Testis (tissue), 2 donors: ENCODE measurements at regions not wholly inside any gene's neighbourhood (a gene's known extent, or its start where the extent isn't known, plus 50 kb on each side); places are given as distances from the start of the nearest gene placed in this dataset.

Experiments used
- DNase-seq: peaks from one replicate; pipeline ENCODE4 v3.0.0-alpha.2; 2019
- H3K27ac ChIP-seq, 2 donors: fragments of 200-600 bp; sonication (generic); one replicate each; pipeline ENCODE4 v1.5.1; 2019
- H3K27me3 ChIP-seq: fragments of 200-600 bp; sonication (generic); one replicate; pipeline ENCODE4 v1.5.1; 2019
- H3K36me3 ChIP-seq: fragments of 200-600 bp; sonication (generic); one replicate; pipeline ENCODE4 v1.5.1; 2017; ENCODE audit warnings: low read depth; ENCODE audit errors: missing control alignments
- H3K4me1 ChIP-seq: fragments of 200-600 bp; sonication (generic); one replicate; pipeline ENCODE4 v1.5.1; 2019
- H3K4me3 ChIP-seq, 2 donors: fragments of 200-600 bp; sonication (generic); one replicate each; pipeline ENCODE4 v1.5.1; 2017 to 2019
- H3K9me3 ChIP-seq: fragments of 200-600 bp; sonication (generic); one replicate; pipeline ENCODE4 v1.5.1; 2017
- POLR2A ChIP-seq: fragments of 450-650 bp; IDR thresholded peaks from one replicate; pipeline ENCODE4 v1.6.1; 2017; ENCODE audit warnings: antibody characterized with exemption, mild to moderate bottlenecking, moderate library complexity
- WGBS, 2 donors: methylation state at CpG; one replicate each; pipeline ENCODE4 v1.1.5; 2018; 5-methylcytosine and 5-hydroxymethylcytosine counted together
- intact Hi-C: fragments of 100-400 bp; cut with DNase I; formaldehyde crosslinking; loops from one replicate; pipeline ENCODE4 v1.15.1; 2023; ENCODE audit warnings: low total_unique reads
- TF ChIP-seq, protein P1 (sequence below), 3 experiments: fragments of 450-650 bp in 2 of 3; fragments of 200-600 bp in 1 of 3; sonication (generic) in 1 of 3; IDR thresholded peaks; one replicate each; pipeline ENCODE4 v1.5.1; 2016 to 2019; ENCODE audit warnings: antibody characterized with exemption in 3 of 3, mild to moderate bottlenecking in 2 of 3, moderate library complexity in 1 of 3

DNA sequence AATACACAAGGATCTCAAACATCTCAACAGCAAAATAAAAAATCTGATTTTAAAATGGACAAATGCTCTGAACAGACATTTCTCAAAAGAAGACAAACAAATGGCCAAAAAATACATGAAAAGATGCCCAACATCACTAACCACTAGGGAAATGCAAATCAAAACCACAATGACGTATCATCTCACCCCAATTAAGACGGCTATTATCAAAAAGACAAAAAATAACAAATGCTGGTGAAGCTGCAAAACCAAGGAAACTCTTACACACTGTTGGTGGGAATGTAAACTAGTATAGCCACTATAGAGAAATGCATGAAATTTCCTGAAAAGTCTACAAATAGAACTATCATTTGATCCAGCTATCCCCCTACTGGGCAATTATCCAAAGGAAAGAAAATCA, 145.0 kb downstream of the BTG1 start:
- TF ChIP-seq POLR2A, result no peak
- TF ChIP-seq, protein P1, sequence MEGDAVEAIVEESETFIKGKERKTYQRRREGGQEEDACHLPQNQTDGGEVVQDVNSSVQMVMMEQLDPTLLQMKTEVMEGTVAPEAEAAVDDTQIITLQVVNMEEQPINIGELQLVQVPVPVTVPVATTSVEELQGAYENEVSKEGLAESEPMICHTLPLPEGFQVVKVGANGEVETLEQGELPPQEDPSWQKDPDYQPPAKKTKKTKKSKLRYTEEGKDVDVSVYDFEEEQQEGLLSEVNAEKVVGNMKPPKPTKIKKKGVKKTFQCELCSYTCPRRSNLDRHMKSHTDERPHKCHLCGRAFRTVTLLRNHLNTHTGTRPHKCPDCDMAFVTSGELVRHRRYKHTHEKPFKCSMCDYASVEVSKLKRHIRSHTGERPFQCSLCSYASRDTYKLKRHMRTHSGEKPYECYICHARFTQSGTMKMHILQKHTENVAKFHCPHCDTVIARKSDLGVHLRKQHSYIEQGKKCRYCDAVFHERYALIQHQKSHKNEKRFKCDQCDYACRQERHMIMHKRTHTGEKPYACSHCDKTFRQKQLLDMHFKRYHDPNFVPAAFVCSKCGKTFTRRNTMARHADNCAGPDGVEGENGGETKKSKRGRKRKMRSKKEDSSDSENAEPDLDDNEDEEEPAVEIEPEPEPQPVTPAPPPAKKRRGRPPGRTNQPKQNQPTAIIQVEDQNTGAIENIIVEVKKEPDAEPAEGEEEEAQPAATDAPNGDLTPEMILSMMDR (IDR thresholded peaks at IDR 0.05), result no peak
- Histone ChIP-seq H3K4me3 (no peak overlapping the region), H3K4me1 (peaks cover 17% of the 10 kb centered on the region), H3K36me3 (no peaks in the 10 kb centered on the region), H3K27ac (no peak overlapping the region), H3K9me3 (no peaks in the 10 kb centered on the region), H3K27me3 (no peaks in the 10 kb centered on the region)
- DNase-seq, result no peak
- intact Hi-C loops, result no loop called here
- 73 to 90% methylated on average over 2 of the region's 2 CpGs for WGBS, 2 donors

DNA sequence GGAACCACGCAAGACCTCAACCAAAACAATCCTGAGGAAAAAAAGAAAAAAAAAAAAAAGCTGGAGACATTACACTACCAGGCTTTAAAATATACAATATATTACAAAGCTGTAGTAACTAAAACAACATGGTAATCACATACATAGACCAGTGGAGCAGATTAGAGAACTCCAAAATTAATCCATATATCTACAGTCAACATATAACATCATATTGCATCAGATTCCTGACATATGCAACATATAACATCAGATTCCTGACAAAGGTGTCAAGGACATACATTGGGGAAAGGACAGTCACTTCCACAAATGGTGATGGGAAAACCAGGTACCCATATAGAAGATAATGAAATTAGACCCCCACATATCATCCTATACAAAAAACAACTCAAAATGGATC, 145.8 kb downstream of the BTG1 start:
- no peak for DNase-seq
- no peaks in the 10 kb centered on the region for H3K36me3 ChIP-seq
- peaks cover 9% of the 10 kb centered on the region for H3K4me1 ChIP-seq
- TF ChIP-seq POLR2A, result no peak
- TF ChIP-seq, protein P1 (IDR thresholded peaks at IDR 0.05), result no peak
- 97 to 100% methylated on average over 1 of the region's 1 CpG for WGBS, 2 donors
- intact Hi-C loops, result no loop called here
- no peak overlapping the region for H3K4me3 ChIP-seq
- no peaks in the 10 kb centered on the region for H3K27me3 ChIP-seq
- no peak overlapping the region for H3K27ac ChIP-seq
- no peaks in the 10 kb centered on the region for H3K9me3 ChIP-seq

DNA sequence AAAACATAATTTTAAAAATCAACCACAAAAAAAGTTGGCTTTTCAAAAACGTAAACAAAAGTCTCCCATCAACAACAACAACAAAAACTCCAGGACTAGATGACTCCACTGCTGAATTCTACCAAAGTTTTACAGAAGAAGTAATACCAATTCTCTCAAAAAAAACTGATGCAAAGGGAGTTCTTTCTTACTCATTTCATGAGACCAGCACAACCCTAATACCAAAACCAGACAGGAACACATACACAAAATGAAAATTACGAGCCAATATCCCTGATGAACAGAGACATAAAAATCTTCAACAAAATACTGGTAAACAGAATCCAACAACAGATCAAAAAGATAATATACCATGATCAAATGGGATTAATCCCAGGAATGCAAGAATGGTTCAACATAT, 147.3 kb downstream of the BTG1 start:
- no peak for TF ChIP-seq POLR2A
- TF ChIP-seq, protein P1 (IDR thresholded peaks at IDR 0.05), result no peak
- WGBS, 2 donors, result 88 to 93% methylated on average over 2 of the region's 2 CpGs
- intact Hi-C loops, result no loop called here

GRCh38 chr12:91994208-91994797, 151.3 kb downstream of the BTG1 start:
- no peak for DNase-seq
- H3K4me3 ChIP-seq, result no peak overlapping the region
- no peaks in the 10 kb centered on the region for H3K36me3 ChIP-seq
- H3K9me3 ChIP-seq, result no peaks in the 10 kb centered on the region
- no peak overlapping the region for H3K27ac ChIP-seq
- TF ChIP-seq, protein P1 (IDR thresholded peaks at IDR 0.05), result no peak
- TF ChIP-seq POLR2A, result no peak
- WGBS, 2 donors, result 77 to 88% methylated on average over 5 of the region's 5 CpGs
- H3K4me1 ChIP-seq, result no peaks in the 10 kb centered on the region
- no peaks in the 10 kb centered on the region for H3K27me3 ChIP-seq
- intact Hi-C loops, result no loop called here

More for the DNA sequence above, 147.3 kb downstream of the BTG1 start:
- Histone ChIP-seq H3K36me3 (no peaks in the 10 kb centered on the region), H3K4me3 (no peak overlapping the region), H3K4me1 (peaks cover 3% of the 10 kb centered on the region), H3K27ac (no peak overlapping the region), H3K9me3 (no peaks in the 10 kb centered on the region), H3K27me3 (no peaks in the 10 kb centered on the region)
- no peak for DNase-seq

DNA sequence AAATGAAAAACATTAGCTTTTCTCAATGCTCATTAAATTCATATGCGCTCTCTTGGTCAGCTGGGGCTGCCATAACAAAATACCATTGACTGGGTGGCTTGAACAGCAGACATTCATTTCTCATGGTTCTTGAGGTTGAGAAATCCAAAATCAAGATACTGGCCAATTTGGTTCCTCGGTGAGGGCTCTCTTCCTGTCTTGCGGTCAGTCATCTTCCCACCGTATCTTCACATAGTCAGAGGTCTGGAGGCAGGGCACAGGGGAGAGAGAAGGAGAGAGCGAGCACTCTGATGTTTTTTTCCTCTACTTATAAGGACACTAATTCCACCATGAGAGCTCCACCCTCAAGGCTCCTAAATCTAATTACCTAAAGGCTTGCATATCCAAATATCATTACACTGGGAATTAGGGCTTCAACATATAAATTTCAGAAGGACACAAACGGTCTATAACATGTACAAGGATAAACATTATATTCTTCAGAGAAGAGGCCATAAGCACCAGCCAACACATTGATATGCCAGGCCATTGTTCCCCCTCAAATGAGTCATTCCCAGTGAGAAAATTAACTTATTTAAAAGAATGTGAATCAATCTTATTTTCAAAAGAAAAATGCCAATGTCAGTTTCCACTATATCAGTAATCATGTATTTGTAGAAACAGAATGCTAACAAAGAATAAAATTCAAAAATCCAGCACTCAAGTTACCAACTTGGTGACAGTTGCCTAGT, 152.2 kb downstream of the BTG1 start:
- intact Hi-C loops, result no loop called here
- Histone ChIP-seq H3K4me1 (no peaks in the 10 kb centered on the region), H3K36me3 (no peaks in the 10 kb centered on the region), H3K27ac (no peak overlapping the region), H3K9me3 (no peaks in the 10 kb centered on the region), H3K27me3 (no peaks in the 10 kb centered on the region), H3K4me3 (no peak overlapping the region)
- no peak for TF ChIP-seq POLR2A
- TF ChIP-seq, protein P1 (IDR thresholded peaks at IDR 0.05), result no peak
- 85 to 94% methylated on average over 6 of the region's 6 CpGs for WGBS, 2 donors
- DNase-seq, result no peak
